GM12878 (cell line): ENCODE measurements at regions not wholly inside any gene's neighbourhood (a gene's known extent, or its start where the extent isn't known, plus 50 kb on each side); places are given as distances from the start of the nearest gene placed in this dataset.

Experiments
- ATAC-seq: fragments of 200-7000 bp; cut with Tn5 transposase; 3 replicates; pipeline ENCODE4 v1.9.1; 2020; ENCODE audit warnings: mild to moderate bottlenecking, moderate library complexity
- BruUV-seq: library from RNA; stranded (reverse); fragments of 400-500 nt; replicated peaks from 2 replicates; lab custom pipeline; 2021; lab: Mats Ljungman, UMichigan
- CTCF ChIA-PET: fragments of 300-600 bp; sonication (Branson Sonifier 250); formaldehyde crosslinking; extraction: SDS; loops from one replicate; lab custom pipeline; 2021; ENCODE audit warnings: inconsistent platforms; lab: Yijun Ruan, JAX
- POLR2A ChIA-PET: fragments of 350-600 bp; formaldehyde crosslinking; extraction: SDS; loops from one replicate; lab custom pipeline; 2021; ENCODE audit warnings: inconsistent platforms; lab: Charles Lee
- RAD21 ChIA-PET: fragments of 300-600 bp; sonication (Branson Sonifier 250); formaldehyde crosslinking; loops from one replicate; lab custom pipeline; 2023; ENCODE audit warnings: antibody characterized with exemption; ENCODE audit not compliant: unreplicated experiment; lab: Charles Lee
- SMC1A ChIA-PET: fragments of 300-600 bp; sonication (Branson Sonifier 250); formaldehyde crosslinking; loops from one replicate; lab custom pipeline; 2023; ENCODE audit not compliant: unreplicated experiment, uncharacterized antibody; lab: Charles Lee
- DNase-seq: peaks from one replicate; pipeline ENCODE4 v3.0.0-alpha.2; 2011; ENCODE audit warnings: low read depth, low spot score
- FAIRE-seq: peaks from 3 replicates; lab custom pipeline; 2011; peaks lifted over from hg19 to GRCh38; lab: Jason Lieb, UNC
- H2AFZ ChIP-seq: 2 replicates; pipeline ENCODE4 v1.6.0; 2011; ENCODE audit warnings: low read depth, low read length, control low read depth; ENCODE audit not compliant: control insufficient read depth
- H3K27ac ChIP-seq: 2 replicates; pipeline ENCODE4 v1.5.1; 2011; ENCODE audit warnings: control low read depth; ENCODE audit not compliant: control insufficient read depth, insufficient read depth
- H3K27me3 ChIP-seq, 2 experiments: replicated peaks in 1 of 2; 2 replicates each; pipeline versions ENCODE4 v1.6.0 to v1.6.1; 2011; ENCODE audit warnings: low read length in 1 of 2; ENCODE audit not compliant: control insufficient read depth in 2 of 2, insufficient read depth in 2 of 2
- H3K36me3 ChIP-seq, 2 experiments: 2 replicates each; pipeline ENCODE4 v1.5.1; 2011; ENCODE audit warnings: low read length in 1 of 2; ENCODE audit not compliant: control insufficient read depth in 2 of 2, insufficient read depth in 2 of 2
- H3K4me1 ChIP-seq: 2 replicates; pipeline ENCODE4 v1.6.1; 2011; ENCODE audit warnings: mild to moderate bottlenecking, low read length, moderate library complexity, mixed read lengths; ENCODE audit not compliant: control insufficient read depth, insufficient read depth
- H3K4me2 ChIP-seq: 2 replicates; pipeline ENCODE4 v1.6.0; 2011; ENCODE audit warnings: control low read depth; ENCODE audit not compliant: control insufficient read depth, insufficient read depth
- H3K4me3 ChIP-seq: fragments of 200-600 bp; sonication (generic); 2 replicates; pipeline ENCODE4 v1.5.1; 2016
- H3K79me2 ChIP-seq: 2 replicates; pipeline ENCODE4 v1.6.0; 2011; ENCODE audit warnings: low read length; ENCODE audit not compliant: control insufficient read depth, insufficient read depth
- H3K9ac ChIP-seq: 2 replicates; pipeline ENCODE4 v1.8.0; 2011; ENCODE audit warnings: low read length, control low read depth, mixed read lengths; ENCODE audit not compliant: control insufficient read depth, insufficient read depth
- H3K9me3 ChIP-seq: replicated peaks from 3 replicates; pipeline ENCODE4 v1.5.1; 2011; ENCODE audit warnings: mild to moderate bottlenecking, low read length; ENCODE audit not compliant: control insufficient read depth, insufficient read depth
- H4K20me1 ChIP-seq: 2 replicates; pipeline ENCODE4 v1.6.0; 2011; ENCODE audit not compliant: control insufficient read depth, insufficient read depth
- BCLAF1 ChIP-seq: fragments of 450-650 bp; IDR thresholded peaks from 2 replicates; pipeline ENCODE4 v1.6.1; 2017; ENCODE audit warnings: antibody characterized with exemption, mild to moderate bottlenecking, moderate library complexity
- BHLHE40 ChIP-seq, 2 experiments: fragments of 450-650 bp in 1 of 2; IDR thresholded peaks; 2 replicates each; pipeline ENCODE4 v1.6.1; 2011 to 2017; ENCODE audit warnings: low read depth in 2 of 2, borderline replicate concordance in 1 of 2, improper control_type of control experiment in 1 of 2, low read length in 1 of 2, mild to moderate bottlenecking in 1 of 2
- E2F8 ChIP-seq: fragments of 450-650 bp; IDR thresholded peaks from 2 replicates; pipeline ENCODE4 v1.6.1; 2018; ENCODE audit warnings: mild to moderate bottlenecking, low read depth, moderate library complexity; ENCODE audit not compliant: partially characterized antibody
- MEF2A ChIP-seq: IDR thresholded peaks from 2 replicates; pipeline ENCODE4 v1.6.1; 2011; ENCODE audit warnings: low read depth, mild to moderate bottlenecking, low read length, moderate library complexity; ENCODE audit not compliant: insufficient read depth
- NFXL1 ChIP-seq: fragments of 450-650 bp; IDR thresholded peaks from 2 replicates; pipeline ENCODE4 v1.6.1; 2017; ENCODE audit warnings: antibody characterized with exemption, mild to moderate bottlenecking, borderline replicate concordance
- NFYA ChIP-seq: IDR thresholded peaks from 2 replicates; pipeline ENCODE4 v1.6.1; 2011; ENCODE audit warnings: low read depth, mild to moderate bottlenecking, low read length, improper control_type of control experiment, borderline replicate concordance
- PAX5 ChIP-seq: IDR thresholded peaks from 2 replicates; pipeline ENCODE4 v1.6.1; 2011; ENCODE audit warnings: low read depth, low read length, borderline replicate concordance
- POLR2A ChIP-seq: IDR thresholded peaks from 2 replicates; pipeline ENCODE4 v1.6.1; 2011; ENCODE audit warnings: low read depth, mild to moderate bottlenecking, low read length
- POLR2AphosphoS5 ChIP-seq: IDR thresholded peaks from 2 replicates; pipeline ENCODE4 v1.6.1; 2011; ENCODE audit warnings: mild to moderate bottlenecking, low read length, inconsistent platforms
- POU2F2 ChIP-seq: IDR thresholded peaks from 3 replicates; pipeline ENCODE4 v1.6.1; 2011; ENCODE audit warnings: low read depth, mild to moderate bottlenecking, low read length, borderline replicate concordance
- SUPT20H ChIP-seq: IDR thresholded peaks from 2 replicates; pipeline ENCODE4 v1.6.1; 2011; ENCODE audit warnings: low read depth, mild to moderate bottlenecking, low read length, moderate library complexity, borderline replicate concordance; ENCODE audit not compliant: control insufficient read depth
- TCF7 ChIP-seq: IDR thresholded peaks from 2 replicates; pipeline ENCODE4 v1.6.1; 2014; ENCODE audit warnings: antibody characterized with exemption, borderline replicate concordance
- WGBS: methylation state at CpG from one replicate; pipeline ENCODE4 v1.1.6; 2016; ENCODE audit warnings: low lambda C conversion rate; ENCODE audit not compliant: insufficient replicate concordance, insufficient coverage; ENCODE audit errors: missing lambda C conversion rate; 5-methylcytosine and 5-hydroxymethylcytosine counted together
- in situ Hi-C: fragments of 300-500 bp; cut with MboI; formaldehyde crosslinking; loops from 9 replicates; pipeline ENCODE4 v1.14.3; 2018; ENCODE audit warnings: mixed read lengths
- intact Hi-C: fragments of 100-400 bp; cut with micrococcal nuclease; formaldehyde crosslinking; loops from one replicate; pipeline ENCODE4 v1.14.2; 2022; ENCODE audit not compliant: unreplicated experiment

GRCh38 chr13:44818016-44818415, 171.3 kb downstream of the NUFIP1 start:
- 63% methylated on average over 5 of the region's 5 CpGs for WGBS
- CTCF ChIA-PET, result no interaction called here
- DNase-seq (no peak), ATAC-seq (no peak), FAIRE-seq (no peak)
- H3K36me3 ChIP-seq, result no peaks in the 10 kb centered on the region
- no TSS peak for BruUV-seq
- no peaks in the 10 kb centered on the region; a peak in 2 of 4 replicates for H3K27me3 ChIP-seq
- RAD21 ChIA-PET, result no interaction called here
- no peaks in the 10 kb centered on the region for H3K4me1 ChIP-seq
- no peak overlapping the region for H3K4me2 ChIP-seq
- no peaks in the 10 kb centered on the region for H3K79me2 ChIP-seq
- no peaks in the 10 kb centered on the region for H4K20me1 ChIP-seq
- H3K4me3 ChIP-seq, result no peak overlapping the region
- SMC1A ChIA-PET, result no interaction called here
- intact Hi-C loops (no loop called here), in situ Hi-C loops (no loop called here)
- no peak overlapping the region for H3K9ac ChIP-seq
- H3K27ac ChIP-seq, result no peak overlapping the region
- H3K9me3 ChIP-seq, result no peaks in the 10 kb centered on the region
- no peak for TF ChIP-seq SUPT20H
- TF ChIP-seq TCF7, result no peak
- no peak for TF ChIP-seq MEF2A
- POLR2A ChIA-PET, result no interaction called here
- H2AFZ ChIP-seq, result no peak overlapping the region

- no peaks in the 10 kb centered on the region; a peak in 2 of 4 replicates for H3K27me3 ChIP-seq
- no peak for DNase-seq
- no peaks in the 10 kb centered on the region for H3K4me1 ChIP-seq
- ChIA-PET CTCF (no interaction called here), POLR2A (no interaction called here), RAD21 (no interaction called here), SMC1A (no interaction called here)
- no peak for ATAC-seq
- in situ Hi-C loops (no loop called here), intact Hi-C loops (no loop called here)
- no peak for FAIRE-seq
- no peaks in the 10 kb centered on the region for H4K20me1 ChIP-seq
- H3K9me3 ChIP-seq, result no peaks in the 10 kb centered on the region
- no peaks in the 10 kb centered on the region for H3K79me2 ChIP-seq
- H2AFZ ChIP-seq, result no peak overlapping the region
- H3K9ac ChIP-seq, result no peak overlapping the region
- 14% methylated on average over 5 of the region's 5 CpGs for WGBS
- no peak overlapping the region for H3K27ac ChIP-seq
- no peak overlapping the region for H3K4me3 ChIP-seq
- H3K4me2 ChIP-seq, result no peak overlapping the region
- H3K36me3 ChIP-seq, result no peaks in the 10 kb centered on the region
- BruUV-seq, result no TSS peak
- TF ChIP-seq PAX5 (no peak), POLR2AphosphoS5 (no peak), E2F8 (no peak), NFXL1 (no peak), NFYA (no peak), POU2F2 (no peak), POLR2A (no peak), BHLHE40 (IDR thresholded peaks at IDR 0.05; ENCODE audit: borderline replicate concordance in 1 of 2, low read depth in 2 of 2, low read length in 1 of 2) (no peak), BCLAF1 (no peak)
These were observed 172.1 kb downstream of the NUFIP1 start for GRCh38 chr13:44817131-44817671.
